ENCODE measurements at regions not wholly inside any gene's neighbourhood (a gene's known extent, or its start where the extent isn't known, plus 50 kb on each side); places are given as distances from the start of the nearest gene placed in this dataset.

- no peak overlapping the region for H3K4me2 ChIP-seq (ENCODE audit: insufficient read depth, low read length)
- H3K9ac ChIP-seq (ENCODE audit: low read depth, low read length): no peak overlapping the region
- no peaks in the 10 kb centered on the region for H3K9me3 ChIP-seq (ENCODE audit: insufficient read depth, low read length, severe bottlenecking)
- no peak for ATAC-seq (ENCODE audit: insufficient read depth, low read depth)
- no peak overlapping the region for H3K27ac ChIP-seq (ENCODE audit: low read length)
- H3K27me3 ChIP-seq (ENCODE audit: insufficient read depth, low read length, poor library complexity): no peaks in the 10 kb centered on the region
- no peaks in the 10 kb centered on the region for H3K79me2 ChIP-seq (ENCODE audit: insufficient read depth, low read length)
- H3K36me3 ChIP-seq (ENCODE audit: insufficient read depth, low read length): no peaks in the 10 kb centered on the region
- TF ChIP-seq, protein P1, sequence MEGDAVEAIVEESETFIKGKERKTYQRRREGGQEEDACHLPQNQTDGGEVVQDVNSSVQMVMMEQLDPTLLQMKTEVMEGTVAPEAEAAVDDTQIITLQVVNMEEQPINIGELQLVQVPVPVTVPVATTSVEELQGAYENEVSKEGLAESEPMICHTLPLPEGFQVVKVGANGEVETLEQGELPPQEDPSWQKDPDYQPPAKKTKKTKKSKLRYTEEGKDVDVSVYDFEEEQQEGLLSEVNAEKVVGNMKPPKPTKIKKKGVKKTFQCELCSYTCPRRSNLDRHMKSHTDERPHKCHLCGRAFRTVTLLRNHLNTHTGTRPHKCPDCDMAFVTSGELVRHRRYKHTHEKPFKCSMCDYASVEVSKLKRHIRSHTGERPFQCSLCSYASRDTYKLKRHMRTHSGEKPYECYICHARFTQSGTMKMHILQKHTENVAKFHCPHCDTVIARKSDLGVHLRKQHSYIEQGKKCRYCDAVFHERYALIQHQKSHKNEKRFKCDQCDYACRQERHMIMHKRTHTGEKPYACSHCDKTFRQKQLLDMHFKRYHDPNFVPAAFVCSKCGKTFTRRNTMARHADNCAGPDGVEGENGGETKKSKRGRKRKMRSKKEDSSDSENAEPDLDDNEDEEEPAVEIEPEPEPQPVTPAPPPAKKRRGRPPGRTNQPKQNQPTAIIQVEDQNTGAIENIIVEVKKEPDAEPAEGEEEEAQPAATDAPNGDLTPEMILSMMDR (IDR thresholded peaks at IDR 0.05; ENCODE audit: borderline replicate concordance, extremely low read depth, low read length, poor library complexity, severe bottlenecking): no peak
- TF ChIP-seq EZH2 (IDR thresholded peaks at IDR 0.05; ENCODE audit: borderline replicate concordance, low read depth, low read length, severe bottlenecking): no peak
- no peak overlapping the region for H3K4me3 ChIP-seq (ENCODE audit: low read depth in 1 of 2, low read length in 2 of 2)
- no peaks in the 10 kb centered on the region for H3K4me1 ChIP-seq (ENCODE audit: insufficient read depth, low read length)
- H2AFZ ChIP-seq (ENCODE audit: low read depth, low read length): no peak overlapping the region
- no peaks in the 10 kb centered on the region for H4K20me1 ChIP-seq (ENCODE audit: insufficient read depth, low read length)
- no peak for DNase-seq
Observed at GRCh38 chr6:151671195-151671594, 136.3 kb upstream of the ESR1 start.

DNA sequence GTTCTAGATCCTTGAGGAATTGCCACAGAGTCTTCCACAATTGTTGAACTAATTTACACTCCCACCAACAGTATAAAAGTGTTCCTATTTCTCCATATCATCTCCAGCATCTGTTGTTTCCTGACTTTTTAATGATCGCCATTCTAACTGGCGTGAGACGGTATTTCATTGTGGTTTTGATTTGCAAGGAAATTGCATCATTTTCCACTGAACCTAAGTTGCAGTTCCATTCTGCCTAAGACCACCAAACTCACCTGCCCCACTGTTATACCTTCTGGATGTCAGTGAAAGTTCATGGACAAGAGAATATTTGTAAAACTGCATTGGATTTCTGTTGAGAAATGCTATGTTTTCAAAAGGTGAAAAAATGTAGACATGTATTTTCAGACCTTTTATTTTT lies 132.9 kb upstream of the ESR1 start:
- ATAC-seq (ENCODE audit: insufficient read depth, low read depth): no peak

DNA sequence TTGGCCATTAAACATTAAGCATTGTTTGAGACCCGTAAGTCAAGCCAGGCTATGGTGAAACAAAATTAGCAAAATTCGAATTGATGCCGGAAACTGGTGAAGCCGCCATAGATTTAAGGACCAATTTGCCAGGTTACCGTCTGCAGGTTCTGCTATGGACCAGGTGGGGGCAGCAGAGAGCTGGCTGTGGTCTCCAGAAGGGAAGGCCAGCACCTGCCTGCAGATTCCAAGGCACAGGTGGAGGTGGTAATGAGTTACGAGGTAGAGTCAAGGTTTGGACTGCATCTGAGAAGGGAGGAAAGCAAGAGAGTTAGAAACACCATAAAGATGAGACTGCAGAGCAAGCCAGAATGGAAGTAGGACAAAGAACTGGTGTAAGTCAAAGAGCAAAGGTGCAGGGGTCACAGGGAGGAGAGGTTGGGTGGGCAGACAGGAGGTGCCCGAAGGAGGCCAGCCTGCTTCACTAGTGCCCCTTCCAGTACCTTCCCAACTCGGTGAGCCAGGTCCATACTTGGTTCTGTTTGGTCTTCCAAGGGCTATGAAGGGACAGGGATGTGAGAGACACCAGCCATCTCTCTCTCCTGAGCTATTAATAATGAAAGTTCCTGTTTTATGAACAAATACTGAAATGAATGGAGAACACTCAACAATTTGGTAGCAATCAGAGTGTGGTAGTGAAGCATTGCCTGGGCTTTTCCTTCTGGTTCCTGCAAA lies 131.6 kb upstream of the ESR1 start:
- peak; percentile 31 for DNase-seq

More for the DNA sequence above, 132.9 kb upstream of the ESR1 start:
- Histone ChIP-seq H3K27me3 (ENCODE audit: insufficient read depth, low read length, poor library complexity) (no peaks in the 10 kb centered on the region), H3K9me3 (ENCODE audit: insufficient read depth, low read length, severe bottlenecking) (no peaks in the 10 kb centered on the region), H3K4me3 (ENCODE audit: low read depth in 1 of 2, low read length in 2 of 2) (no peak overlapping the region), H3K79me2 (ENCODE audit: insufficient read depth, low read length) (no peaks in the 10 kb centered on the region), H3K27ac (ENCODE audit: low read length) (no peak overlapping the region), H4K20me1 (ENCODE audit: insufficient read depth, low read length) (no peaks in the 10 kb centered on the region), H3K4me2 (ENCODE audit: insufficient read depth, low read length) (no peak overlapping the region), H3K36me3 (ENCODE audit: insufficient read depth, low read length) (no peaks in the 10 kb centered on the region), H3K9ac (ENCODE audit: low read depth, low read length) (no peak overlapping the region), H2AFZ (ENCODE audit: low read depth, low read length) (no peak overlapping the region), H3K4me1 (ENCODE audit: insufficient read depth, low read length) (no peaks in the 10 kb centered on the region)
- no peak for TF ChIP-seq EZH2 (IDR thresholded peaks at IDR 0.05; ENCODE audit: borderline replicate concordance, low read depth, low read length, severe bottlenecking)
- TF ChIP-seq, protein P1 (IDR thresholded peaks at IDR 0.05; ENCODE audit: borderline replicate concordance, extremely low read depth, low read length, poor library complexity, severe bottlenecking): no peak
- DNase-seq: no peak

More for the DNA sequence above, 131.6 kb upstream of the ESR1 start:
- H3K4me3 ChIP-seq (ENCODE audit: low read depth in 1 of 2, low read length in 2 of 2): no peak overlapping the region
- no peaks in the 10 kb centered on the region for H3K36me3 ChIP-seq (ENCODE audit: insufficient read depth, low read length)
- no peak overlapping the region for H2AFZ ChIP-seq (ENCODE audit: low read depth, low read length)
- no peaks in the 10 kb centered on the region for H3K79me2 ChIP-seq (ENCODE audit: insufficient read depth, low read length)
- no peak overlapping the region for H3K4me2 ChIP-seq (ENCODE audit: insufficient read depth, low read length)
- no peak overlapping the region for H3K27ac ChIP-seq (ENCODE audit: low read length)
- H3K9me3 ChIP-seq (ENCODE audit: insufficient read depth, low read length, severe bottlenecking): no peaks in the 10 kb centered on the region
- H3K9ac ChIP-seq (ENCODE audit: low read depth, low read length): no peak overlapping the region
- ATAC-seq (ENCODE audit: insufficient read depth, low read depth): peak; percentile 62; the same call in 2 of the 3 replicates
- H3K4me1 ChIP-seq (ENCODE audit: insufficient read depth, low read length): no peaks in the 10 kb centered on the region
- no peaks in the 10 kb centered on the region for H4K20me1 ChIP-seq (ENCODE audit: insufficient read depth, low read length)
- no peak for TF ChIP-seq EZH2 (IDR thresholded peaks at IDR 0.05; ENCODE audit: borderline replicate concordance, low read depth, low read length, severe bottlenecking)
- TF ChIP-seq, protein P1 (IDR thresholded peaks at IDR 0.05; ENCODE audit: borderline replicate concordance, extremely low read depth, low read length, poor library complexity, severe bottlenecking): peak; percentile 86
- no peaks in the 10 kb centered on the region for H3K27me3 ChIP-seq (ENCODE audit: insufficient read depth, low read length, poor library complexity)

Measured in DND-41 (cell line).